NCI-H2196 (cell line): ENCODE measurements at regions not wholly inside any gene's neighbourhood (a gene's known extent, or its start where the extent isn't known, plus 50 kb on each side); places are given as distances from the start of the nearest gene placed in this dataset.

ENCODE experiments used
- DNase-seq: peaks from one replicate; lab custom pipeline; 2025; ENCODE audit not compliant: unreplicated experiment; lab: John Stamatoyannopoulos, UW

GRCh38 chr9:130780865-130781504 lies 54.1 kb upstream of the ABL1 start:
- DNase-seq, result no peak

- DNase-seq, result no peak
These were observed 53.5 kb upstream of the ABL1 start for GRCh38 chr9:130781569-130781968.

DNA sequence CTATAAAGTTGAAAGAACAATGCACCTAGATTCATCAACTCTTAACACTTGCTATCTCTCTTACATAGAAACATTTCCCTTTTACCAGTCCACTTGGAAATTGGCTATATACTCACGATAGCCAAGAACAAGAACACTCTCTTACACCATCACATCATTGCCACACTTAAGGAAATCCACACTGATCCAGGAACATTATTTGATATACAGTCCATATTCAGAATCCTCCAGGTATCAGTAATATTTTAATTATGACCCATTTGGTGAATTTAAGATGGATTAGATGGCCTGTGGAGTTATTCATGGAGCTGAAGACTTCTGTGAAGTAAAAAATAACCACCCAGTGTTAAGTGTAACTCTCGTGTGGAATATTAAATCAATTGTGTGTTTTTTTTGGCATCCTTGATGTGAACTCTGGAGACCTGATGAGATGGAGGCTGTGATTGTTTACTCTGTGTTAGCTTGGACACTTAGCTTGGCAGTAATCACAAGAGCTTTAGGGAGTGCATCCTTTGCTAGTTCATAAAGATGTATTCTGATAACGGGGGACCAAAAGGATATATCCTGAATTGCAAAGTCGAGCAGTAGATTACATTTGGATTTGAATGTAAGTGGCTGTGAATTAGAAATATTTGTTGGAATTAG lies 52.0 kb upstream of the ABL1 start:
- no peak for DNase-seq

- DNase-seq, result no peak
These were observed 50.0 kb upstream of the ABL1 start for GRCh38 chr9:130785053-130785452.
